Stomach smooth muscle (tissue), 2 donors: ENCODE measurements at regions not wholly inside any gene's neighbourhood (a gene's known extent, or its start where the extent isn't known, plus 50 kb on each side); places are given as distances from the start of the nearest gene placed in this dataset.

Experiments used
- H3K27ac ChIP-seq: one replicate; pipeline ENCODE4 v1.7.0; 2013; ENCODE audit warnings: mild to moderate bottlenecking, low read length, inconsistent platforms
- H3K27me3 ChIP-seq, 2 donors: one replicate each; pipeline ENCODE4 v1.7.0; 2013; ENCODE audit warnings: low read length in 2 of 2; ENCODE audit not compliant: insufficient read depth in 2 of 2, control insufficient read depth in 1 of 2
- H3K36me3 ChIP-seq, 2 donors: one replicate each; pipeline ENCODE4 v1.7.0; 2013; ENCODE audit warnings: low read length in 2 of 2; ENCODE audit not compliant: control insufficient read depth in 2 of 2, insufficient read depth in 2 of 2
- H3K4me1 ChIP-seq: one replicate; pipeline ENCODE4 v1.7.0; 2013; ENCODE audit warnings: low read length; ENCODE audit not compliant: control insufficient read depth, insufficient read depth
- H3K4me3 ChIP-seq, 2 donors: one replicate each; pipeline ENCODE4 v1.7.0; 2013; ENCODE audit warnings: low read length in 2 of 2
- H3K9ac ChIP-seq, 2 donors: one replicate each; pipeline ENCODE4 v1.7.0; 2013; ENCODE audit warnings: low read length in 2 of 2, mild to moderate bottlenecking in 1 of 2
- H3K9me3 ChIP-seq, 2 donors: one replicate each; pipeline ENCODE4 v1.7.0; 2013; ENCODE audit warnings: low read length in 2 of 2; ENCODE audit not compliant: control insufficient read depth in 2 of 2
- donor health status: healthy.
- donor health status: Pancreatic carcinoma.

GRCh38 chr3:72223628-72224027, 438.7 kb upstream of the PROK2 start:
- no peaks in the 10 kb centered on the region for H3K4me1 ChIP-seq
- no peak overlapping the region for H3K27ac ChIP-seq
- H3K4me3 ChIP-seq: no peak overlapping the region
- no peaks in the 10 kb centered on the region for H3K36me3 ChIP-seq
- H3K27me3 ChIP-seq: no peaks in the 10 kb centered on the region
- H3K9ac ChIP-seq: no peak overlapping the region
- H3K9me3 ChIP-seq: peaks cover 5 to 11% of the 10 kb centered on the region in 2 donors

GRCh38 chr3:72223116-72223515, 438.2 kb upstream of the PROK2 start:
- H3K4me1 ChIP-seq: no peaks in the 10 kb centered on the region
- no peak overlapping the region for H3K9ac ChIP-seq
- H3K36me3 ChIP-seq: no peaks in the 10 kb centered on the region
- no peak overlapping the region for H3K27ac ChIP-seq
- no peak overlapping the region for H3K4me3 ChIP-seq
- peaks cover 5 to 11% of the 10 kb centered on the region in 2 donors for H3K9me3 ChIP-seq
- H3K27me3 ChIP-seq: no peaks in the 10 kb centered on the region

- H3K4me1 ChIP-seq: no peaks in the 10 kb centered on the region
- H3K27ac ChIP-seq: no peak overlapping the region
- H3K9me3 ChIP-seq: peaks cover 5 to 11% of the 10 kb centered on the region in 2 donors
- no peaks in the 10 kb centered on the region for H3K27me3 ChIP-seq
- no peak overlapping the region for H3K4me3 ChIP-seq
- H3K36me3 ChIP-seq: no peaks in the 10 kb centered on the region
- no peak overlapping the region for H3K9ac ChIP-seq
These were observed 437.5 kb upstream of the PROK2 start for GRCh38 chr3:72222410-72222809.

GRCh38 chr3:72220946-72221345, 436.0 kb upstream of the PROK2 start:
- no peak overlapping the region for H3K9ac ChIP-seq
- H3K27ac ChIP-seq: no peak overlapping the region
- no peaks in the 10 kb centered on the region for H3K27me3 ChIP-seq
- peaks cover 5 to 11% of the 10 kb centered on the region in 2 donors for H3K9me3 ChIP-seq
- H3K36me3 ChIP-seq: no peaks in the 10 kb centered on the region
- H3K4me3 ChIP-seq: no peak overlapping the region
- no peaks in the 10 kb centered on the region for H3K4me1 ChIP-seq

- H3K4me3 ChIP-seq: no peak overlapping the region
- no peaks in the 10 kb centered on the region for H3K27me3 ChIP-seq
- H3K36me3 ChIP-seq: no peaks in the 10 kb centered on the region
- H3K27ac ChIP-seq: no peak overlapping the region
- peaks cover 0 to 1% of the 10 kb centered on the region in 2 donors for H3K9me3 ChIP-seq
- H3K9ac ChIP-seq: no peak overlapping the region
- H3K4me1 ChIP-seq: no peaks in the 10 kb centered on the region
These were observed 434.8 kb upstream of the PROK2 start for GRCh38 chr3:72219752-72220151.

GRCh38 chr3:72217570-72217969, 432.6 kb upstream of the PROK2 start:
- H3K27me3 ChIP-seq: no peaks in the 10 kb centered on the region
- no peaks in the 10 kb centered on the region for H3K9me3 ChIP-seq
- no peaks in the 10 kb centered on the region for H3K4me1 ChIP-seq
- H3K27ac ChIP-seq: no peak overlapping the region
- no peak overlapping the region for H3K9ac ChIP-seq
- H3K4me3 ChIP-seq: no peak overlapping the region
- H3K36me3 ChIP-seq: no peaks in the 10 kb centered on the region

- no peak overlapping the region for H3K4me3 ChIP-seq
- H3K27ac ChIP-seq: no peak overlapping the region
- H3K9ac ChIP-seq: no peak overlapping the region
- no peaks in the 10 kb centered on the region for H3K4me1 ChIP-seq
- no peaks in the 10 kb centered on the region for H3K36me3 ChIP-seq
- H3K27me3 ChIP-seq: no peaks in the 10 kb centered on the region
- no peaks in the 10 kb centered on the region for H3K9me3 ChIP-seq
These were observed 429.4 kb upstream of the PROK2 start for GRCh38 chr3:72214066-72214951.

GRCh38 chr3:72213296-72214065, 428.5 kb upstream of the PROK2 start:
- Histone ChIP-seq H3K9ac (no peak overlapping the region), H3K36me3 (no peaks in the 10 kb centered on the region), H3K9me3 (no peaks in the 10 kb centered on the region), H3K27me3 (no peaks in the 10 kb centered on the region), H3K4me3 (no peak overlapping the region), H3K27ac (no peak overlapping the region), H3K4me1 (no peaks in the 10 kb centered on the region)

- no peak overlapping the region for H3K4me3 ChIP-seq
- H3K4me1 ChIP-seq: no peaks in the 10 kb centered on the region
- no peak overlapping the region for H3K27ac ChIP-seq
- H3K9me3 ChIP-seq: no peaks in the 10 kb centered on the region
- no peaks in the 10 kb centered on the region for H3K36me3 ChIP-seq
- H3K9ac ChIP-seq: no peak overlapping the region
- H3K27me3 ChIP-seq: no peaks in the 10 kb centered on the region
These were observed 427.4 kb upstream of the PROK2 start for GRCh38 chr3:72212396-72212795.

- Histone ChIP-seq H3K4me1 (no peaks in the 10 kb centered on the region), H3K36me3 (no peaks in the 10 kb centered on the region), H3K9me3 (no peaks in the 10 kb centered on the region), H3K9ac (no peak overlapping the region), H3K27me3 (no peaks in the 10 kb centered on the region), H3K4me3 (no peak overlapping the region), H3K27ac (no peak overlapping the region)
These were observed 425.3 kb upstream of the PROK2 start for GRCh38 chr3:72210261-72210660.
